Smooth muscle cell (in vitro differentiated cells): ENCODE measurements at regions not wholly inside any gene's neighbourhood (a gene's known extent, or its start where the extent isn't known, plus 50 kb on each side); places are given as distances from the start of the nearest gene placed in this dataset.
A peak's percentile ranks its signal among the peaks of the same experiment; 100 is the strongest.

Experiments used
- DNase-seq: peaks from one replicate; lab custom pipeline; 2025; ENCODE audit not compliant: unreplicated experiment; lab: John Stamatoyannopoulos, UW
- H2AFZ ChIP-seq: fragments of 200-600 bp; sonication (generic); 2 replicates; pipeline ENCODE4 v1.6.0; 2016; ENCODE audit warnings: antibody characterized with exemption, low read depth, mild to moderate bottlenecking
- H3F3A ChIP-seq: fragments of 200-600 bp; sonication (generic); 2 replicates; pipeline ENCODE4 v1.6.0; 2017; ENCODE audit warnings: antibody characterized with exemption, low read depth
- H3K27ac ChIP-seq: fragments of 200-600 bp; sonication (generic); 2 replicates; pipeline ENCODE4 v1.5.1; 2016; ENCODE audit warnings: low read depth, mild to moderate bottlenecking
- H3K27me3 ChIP-seq: fragments of 200-600 bp; sonication (generic); 2 replicates; pipeline ENCODE4 v1.6.1; 2016; ENCODE audit warnings: low read depth, mild to moderate bottlenecking
- H3K36me3 ChIP-seq: fragments of 200-600 bp; sonication (generic); 2 replicates; pipeline ENCODE4 v1.5.1; 2016; ENCODE audit warnings: low read depth
- H3K4me1 ChIP-seq: fragments of 200-600 bp; sonication (generic); 2 replicates; pipeline ENCODE4 v1.5.1; 2016; ENCODE audit warnings: low read depth
- H3K4me2 ChIP-seq: fragments of 200-600 bp; sonication (generic); 2 replicates; pipeline ENCODE4 v1.6.0; 2016; ENCODE audit warnings: mild to moderate bottlenecking
- H3K4me3 ChIP-seq: fragments of 200-600 bp; sonication (generic); 2 replicates; pipeline ENCODE4 v1.5.1; 2016; ENCODE audit warnings: mild to moderate bottlenecking
- H3K79me2 ChIP-seq: fragments of 200-600 bp; sonication (generic); 2 replicates; pipeline ENCODE4 v1.6.0; 2016; ENCODE audit warnings: low read depth, mild to moderate bottlenecking
- H3K9ac ChIP-seq: fragments of 200-600 bp; sonication (generic); 2 replicates; pipeline ENCODE4 v1.6.0; 2016; ENCODE audit warnings: low read depth
- H3K9me3 ChIP-seq: fragments of 200-600 bp; sonication (generic); replicated peaks from 2 replicates; pipeline ENCODE4 v1.5.1; 2016; ENCODE audit warnings: low read depth
- H4K20me1 ChIP-seq: fragments of 200-600 bp; sonication (generic); 2 replicates; pipeline ENCODE4 v1.6.0; 2016; ENCODE audit warnings: low read depth
- CTCF ChIP-seq: fragments of 200-600 bp; sonication (generic); IDR thresholded peaks from 2 replicates; pipeline ENCODE4 v1.5.1; 2017; ENCODE audit warnings: borderline replicate concordance, mild to moderate bottlenecking, antibody characterized with exemption; ENCODE audit not compliant: insufficient read depth, poor library complexity, severe bottlenecking
- WGBS: methylation state at CpG from one replicate; pipeline ENCODE4 v1.1.7; 2016; ENCODE audit warnings: low lambda C conversion rate; 5-methylcytosine and 5-hydroxymethylcytosine counted together

GRCh38 chr16:7227229-7227721 is 105.4 kb upstream of the RBFOX1 start:
- H3K79me2 ChIP-seq, result no peaks in the 10 kb centered on the region

GRCh38 chr16:7221157-7221556 is 111.5 kb upstream of the RBFOX1 start:
- Histone ChIP-seq H3K27ac (no peak overlapping the region), H3K4me2 (no peak overlapping the region), H3K27me3 (peaks cover 17% of the 10 kb centered on the region), H2AFZ (no peak overlapping the region), H3K36me3 (no peaks in the 10 kb centered on the region), H3K4me1 (no peaks in the 10 kb centered on the region), H3K9ac (no peak overlapping the region), H3F3A (no peaks in the 10 kb centered on the region), H3K4me3 (no peak overlapping the region), H3K9me3 (no peaks in the 10 kb centered on the region), H4K20me1 (no peaks in the 10 kb centered on the region), H3K79me2 (no peaks in the 10 kb centered on the region)
- DNase-seq, result no peak
- TF ChIP-seq CTCF, result no peak
- WGBS, result 86% methylated on average over 3 of the region's 3 CpGs

More at GRCh38 chr16:7227229-7227721, 105.4 kb upstream of the RBFOX1 start:
- H3F3A ChIP-seq, result no peaks in the 10 kb centered on the region
- H3K9ac ChIP-seq, result no peak overlapping the region
- H3K27ac ChIP-seq, result no peak overlapping the region
- no peaks in the 10 kb centered on the region for H4K20me1 ChIP-seq
- H3K4me1 ChIP-seq, result no peaks in the 10 kb centered on the region
- peak overlapping the region; percentile 71 for H3K4me2 ChIP-seq
- whole genome bisulfite sequencing, result 11% methylated on average over 13 of the region's 13 CpGs
- no peaks in the 10 kb centered on the region for H3K27me3 ChIP-seq
- TF ChIP-seq CTCF, result no peak
- H3K36me3 ChIP-seq, result no peaks in the 10 kb centered on the region
- no peak for DNase-seq
- H3K9me3 ChIP-seq, result no peaks in the 10 kb centered on the region
- no peak overlapping the region for H2AFZ ChIP-seq
- H3K4me3 ChIP-seq, result no peak overlapping the region

GRCh38 chr16:7218936-7219335 is 113.7 kb upstream of the RBFOX1 start:
- TF ChIP-seq CTCF, result no peak
- no peaks in the 10 kb centered on the region for H3K4me1 ChIP-seq
- no peaks in the 10 kb centered on the region for H4K20me1 ChIP-seq
- H2AFZ ChIP-seq, result no peak overlapping the region
- H3K27me3 ChIP-seq, result peaks cover 23% of the 10 kb centered on the region
- no peaks in the 10 kb centered on the region for H3F3A ChIP-seq
- DNase-seq, result no peak
- no peak overlapping the region for H3K9ac ChIP-seq
- WGBS, result 59% methylated on average over 4 of the region's 4 CpGs
- no peaks in the 10 kb centered on the region for H3K9me3 ChIP-seq
- H3K4me2 ChIP-seq, result no peak overlapping the region
- H3K36me3 ChIP-seq, result no peaks in the 10 kb centered on the region
- no peak overlapping the region for H3K4me3 ChIP-seq
- no peak overlapping the region for H3K27ac ChIP-seq
- no peaks in the 10 kb centered on the region for H3K79me2 ChIP-seq

- no peaks in the 10 kb centered on the region for H3K9me3 ChIP-seq
- H3K27ac ChIP-seq, result no peak overlapping the region
These were observed 114.8 kb upstream of the RBFOX1 start for GRCh38 chr16:7217797-7218196.

More at GRCh38 chr16:7217797-7218196, 114.8 kb upstream of the RBFOX1 start:
- no peak overlapping the region for H2AFZ ChIP-seq
- H3K27me3 ChIP-seq, result peaks cover 31% of the 10 kb centered on the region
- H3K4me1 ChIP-seq, result no peaks in the 10 kb centered on the region
- H4K20me1 ChIP-seq, result no peaks in the 10 kb centered on the region
- TF ChIP-seq CTCF, result no peak
- no peak overlapping the region for H3K9ac ChIP-seq
- H3F3A ChIP-seq, result no peaks in the 10 kb centered on the region
- H3K4me2 ChIP-seq, result no peak overlapping the region
- H3K4me3 ChIP-seq, result no peak overlapping the region
- no peak for DNase-seq
- no peaks in the 10 kb centered on the region for H3K36me3 ChIP-seq
- H3K79me2 ChIP-seq, result no peaks in the 10 kb centered on the region
- WGBS, result 94% methylated on average over 13 of the region's 14 CpGs
